D721Med (cell line): ENCODE measurements at regions not wholly inside any gene's neighbourhood (a gene's known extent, or its start where the extent isn't known, plus 50 kb on each side); places are given as distances from the start of the nearest gene placed in this dataset.

Experiments
- DNase-seq: peaks from one replicate; pipeline ENCODE4 v3.0.0; 2011; ENCODE audit warnings: low spot score; ENCODE audit not compliant: insufficient read length
- FAIRE-seq: peaks from 2 replicates; lab custom pipeline; 2011; peaks lifted over from hg19 to GRCh38; lab: Jason Lieb, UNC
- CTCF ChIP-seq: IDR thresholded peaks from 2 replicates; pipeline ENCODE4 v1.5.1; 2012; ENCODE audit warnings: mild to moderate bottlenecking, control low read depth; ENCODE audit not compliant: insufficient read depth; ENCODE audit errors: missing control alignments

GRCh38 chr10:83698899-83699298, 440.4 kb upstream of the GHITM start:
- no peak for FAIRE-seq
- no peak for TF ChIP-seq CTCF
- no peak for DNase-seq

DNA sequence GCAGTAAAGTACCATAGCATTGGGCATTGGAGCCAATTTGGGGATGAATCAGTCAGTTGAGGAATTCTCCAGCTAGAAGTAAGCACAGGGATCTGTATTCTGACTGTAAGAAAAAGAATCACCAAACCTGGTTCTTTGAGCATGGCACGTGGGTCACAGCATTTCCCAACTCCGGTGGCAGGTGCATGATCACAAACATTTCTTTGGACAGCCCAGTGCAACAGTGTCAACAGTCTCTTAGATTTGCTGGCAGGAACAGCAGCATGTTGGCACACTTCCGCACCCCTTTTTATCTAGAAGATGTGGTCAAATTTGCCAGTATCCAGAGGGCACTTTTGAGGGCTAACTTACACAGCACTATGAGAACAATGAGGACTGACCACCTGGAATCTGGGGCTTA, 437.5 kb upstream of the GHITM start:
- no peak for TF ChIP-seq CTCF

GRCh38 chr10:83702731-83703130, 436.6 kb upstream of the GHITM start:
- FAIRE-seq (no peak), DNase-seq (no peak)
- TF ChIP-seq CTCF, result no peak

More for the DNA sequence above, 437.5 kb upstream of the GHITM start:
- FAIRE-seq (no peak), DNase-seq (no peak)

DNA sequence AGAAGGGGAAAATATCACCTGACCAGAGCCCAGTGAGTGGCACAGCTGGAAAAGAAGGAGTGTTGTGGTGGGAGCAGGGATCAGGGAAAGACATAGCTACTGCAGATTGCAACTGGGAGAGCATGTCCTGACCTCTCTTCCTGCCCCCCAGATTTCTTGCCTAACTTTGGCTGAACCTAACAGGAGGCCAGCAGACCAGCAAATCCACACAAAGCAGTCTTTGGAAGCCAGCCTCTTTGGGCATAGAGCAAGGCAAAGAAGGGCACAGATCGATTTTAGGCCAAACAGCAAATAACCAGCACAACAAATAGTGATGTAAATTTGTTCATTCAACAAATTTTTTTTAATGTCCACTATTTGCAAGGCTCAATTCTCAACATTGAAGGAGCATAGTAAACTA, 433.2 kb upstream of the GHITM start:
- no peak for DNase-seq
- FAIRE-seq, result no peak
- TF ChIP-seq CTCF, result no peak

DNA sequence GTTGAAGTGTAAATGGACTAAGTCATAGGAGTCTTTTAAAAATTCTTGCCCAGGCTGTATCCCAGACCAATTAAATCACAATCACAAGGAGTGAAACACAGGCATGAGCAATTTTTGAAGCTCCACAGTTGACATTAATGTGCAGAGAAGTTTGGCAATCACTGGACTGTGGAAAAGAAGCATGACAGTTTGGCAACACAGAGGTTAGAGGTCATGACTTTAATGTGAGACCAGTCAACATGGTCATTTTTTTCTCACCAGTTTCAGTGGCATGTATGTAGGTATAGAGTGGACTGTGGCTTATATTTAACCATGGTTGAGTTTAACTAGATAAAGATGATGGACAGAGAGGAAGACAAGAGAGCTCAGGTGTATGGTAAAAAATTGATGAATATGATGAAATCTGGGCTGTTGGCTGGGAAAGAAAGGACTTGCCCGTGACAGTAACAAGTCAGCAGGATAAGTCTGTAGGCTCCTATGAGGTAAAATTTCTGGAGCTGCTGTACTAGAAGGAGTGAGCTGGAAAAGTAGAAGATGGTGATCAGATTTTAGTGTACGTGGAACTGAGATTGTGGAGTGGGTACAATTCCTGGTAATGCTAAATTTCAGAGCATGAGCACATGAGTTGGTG, 432.2 kb upstream of the GHITM start:
- FAIRE-seq, result no peak
- TF ChIP-seq CTCF, result no peak

DNA sequence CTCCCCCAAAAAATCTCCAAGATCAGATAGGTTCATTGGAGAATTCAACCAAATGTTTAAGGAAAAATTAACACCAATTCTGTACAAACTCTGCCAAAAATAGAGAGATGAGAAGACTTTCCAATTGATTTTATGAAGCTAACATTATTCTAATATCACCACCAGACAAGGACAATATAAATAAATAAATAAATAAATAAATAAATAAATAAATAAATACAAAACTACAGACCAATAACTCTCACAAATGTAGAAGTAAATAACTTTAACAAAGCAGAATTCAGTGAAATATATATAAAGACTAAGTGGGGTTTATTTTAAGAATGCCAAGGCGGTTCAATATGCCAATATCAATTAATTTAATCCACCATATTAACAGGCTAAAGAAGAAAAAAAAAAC, 425.9 kb upstream of the GHITM start:
- TF ChIP-seq CTCF, result no peak
- DNase-seq (no peak), FAIRE-seq (no peak)

More for the DNA sequence above, 432.2 kb upstream of the GHITM start:
- no peak for DNase-seq

DNA sequence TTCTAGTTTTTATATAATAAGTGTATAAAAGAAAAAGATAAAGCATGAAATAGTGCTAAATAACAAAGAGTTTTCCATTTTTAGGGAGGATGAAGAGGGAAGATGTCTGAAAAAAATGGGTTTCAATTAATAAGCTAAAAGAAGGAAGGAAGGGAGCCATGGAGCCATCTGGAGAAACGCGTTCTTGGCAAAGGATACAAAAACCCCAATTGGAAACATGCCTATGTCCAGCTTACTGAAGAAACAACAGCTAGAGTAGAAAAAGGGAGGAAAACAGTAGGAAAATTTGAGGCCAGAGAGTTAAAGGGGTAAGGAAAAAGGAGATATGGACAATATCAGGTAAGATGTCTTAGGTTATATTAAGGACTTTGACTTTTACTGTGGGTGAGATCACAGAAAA, 416.2 kb upstream of the GHITM start:
- no peak for TF ChIP-seq CTCF
- no peak for DNase-seq
- no peak for FAIRE-seq
